ENCODE measurements at regions not wholly inside any gene's neighbourhood (a gene's known extent, or its start where the extent isn't known, plus 50 kb on each side); places are given as distances from the start of the nearest gene placed in this dataset.

DNA sequence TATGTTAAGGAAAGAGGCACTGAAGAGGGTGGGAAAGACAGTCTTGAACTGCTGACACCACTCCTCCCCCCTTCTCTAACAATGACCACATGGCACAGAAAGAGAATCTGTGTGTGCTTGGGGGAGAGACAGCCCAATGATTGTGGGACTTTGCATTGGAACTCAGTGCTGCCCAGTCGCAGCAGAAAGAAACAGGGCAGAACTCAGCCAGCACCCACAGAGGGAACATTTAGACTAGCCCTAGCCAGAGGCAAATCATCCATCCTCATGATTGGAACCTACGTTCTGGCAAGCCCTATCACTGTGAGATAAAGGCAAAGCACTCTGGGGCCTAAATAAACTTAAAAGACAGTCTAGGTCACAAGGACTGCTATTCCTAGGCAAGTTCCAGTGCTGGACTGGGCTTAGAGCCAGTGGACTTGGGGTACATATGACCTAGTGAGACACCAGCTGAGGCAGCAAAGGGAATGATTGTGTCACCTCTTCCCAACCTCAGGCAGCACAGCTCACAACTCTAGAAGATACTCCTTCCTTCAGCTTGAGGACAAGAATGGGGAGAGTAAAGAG is 132.8 kb upstream of the S100G start:
- no peak for TF ChIP-seq EZH2 (IDR thresholded peaks at IDR 0.05; ENCODE audit: borderline replicate concordance, low read depth, low read length, poor library complexity, severe bottlenecking)
- TF ChIP-seq, protein P1, sequence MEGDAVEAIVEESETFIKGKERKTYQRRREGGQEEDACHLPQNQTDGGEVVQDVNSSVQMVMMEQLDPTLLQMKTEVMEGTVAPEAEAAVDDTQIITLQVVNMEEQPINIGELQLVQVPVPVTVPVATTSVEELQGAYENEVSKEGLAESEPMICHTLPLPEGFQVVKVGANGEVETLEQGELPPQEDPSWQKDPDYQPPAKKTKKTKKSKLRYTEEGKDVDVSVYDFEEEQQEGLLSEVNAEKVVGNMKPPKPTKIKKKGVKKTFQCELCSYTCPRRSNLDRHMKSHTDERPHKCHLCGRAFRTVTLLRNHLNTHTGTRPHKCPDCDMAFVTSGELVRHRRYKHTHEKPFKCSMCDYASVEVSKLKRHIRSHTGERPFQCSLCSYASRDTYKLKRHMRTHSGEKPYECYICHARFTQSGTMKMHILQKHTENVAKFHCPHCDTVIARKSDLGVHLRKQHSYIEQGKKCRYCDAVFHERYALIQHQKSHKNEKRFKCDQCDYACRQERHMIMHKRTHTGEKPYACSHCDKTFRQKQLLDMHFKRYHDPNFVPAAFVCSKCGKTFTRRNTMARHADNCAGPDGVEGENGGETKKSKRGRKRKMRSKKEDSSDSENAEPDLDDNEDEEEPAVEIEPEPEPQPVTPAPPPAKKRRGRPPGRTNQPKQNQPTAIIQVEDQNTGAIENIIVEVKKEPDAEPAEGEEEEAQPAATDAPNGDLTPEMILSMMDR (conservative IDR thresholded peaks at IDR 0.05; ENCODE audit: low read depth, low read length) = no peak

All from A673 (cell line).